A673 (cell line): ENCODE measurements at regions not wholly inside any gene's neighbourhood (a gene's known extent, or its start where the extent isn't known, plus 50 kb on each side); places are given as distances from the start of the nearest gene placed in this dataset.

Source experiments
- BruUV-seq: library from RNA; stranded (reverse); fragments of 400-500 nt; replicated peaks from 2 replicates; lab custom pipeline; 2021; lab: Mats Ljungman, UMichigan
- CTCF ChIA-PET: fragments of 300-600 bp; sonication (Branson Sonifier 250); formaldehyde crosslinking; loops from one replicate; lab custom pipeline; 2022; ENCODE audit warnings: antibody characterized with exemption; lab: Charles Lee
- POLR2A ChIA-PET: fragments of 300-600 bp; sonication (Branson Sonifier 250); formaldehyde crosslinking; loops from one replicate; lab custom pipeline; 2022; ENCODE audit warnings: antibody characterized with exemption; ENCODE audit not compliant: low non-redundant PET; lab: Charles Lee
- DNase-seq: peaks from one replicate; pipeline ENCODE4 v3.0.0-alpha.2; 2015; ENCODE audit warnings: low spot score
- H3K27ac ChIP-seq: fragments of 200-600 bp; sonication (generic); 2 replicates; pipeline ENCODE4 v1.5.1; 2016; ENCODE audit warnings: mixed run types, low read depth, mild to moderate bottlenecking, mixed read lengths, antibody characterized with exemption, low read length; ENCODE audit not compliant: poor library complexity, severe bottlenecking
- H3K27me3 ChIP-seq: fragments of 200-600 bp; sonication (generic); replicated peaks from 2 replicates; pipeline ENCODE4 v1.6.1; 2017; ENCODE audit warnings: mixed run types, low read depth, mild to moderate bottlenecking, mixed read lengths, antibody characterized with exemption, low read length; ENCODE audit not compliant: insufficient read depth, poor library complexity
- H3K36me3 ChIP-seq: fragments of 200-600 bp; sonication (generic); 2 replicates; pipeline ENCODE4 v1.6.1; 2016; ENCODE audit warnings: mixed run types, mild to moderate bottlenecking, mixed read lengths, antibody characterized with exemption, low read length; ENCODE audit not compliant: insufficient read depth, poor library complexity, severe bottlenecking
- H3K4me1 ChIP-seq: fragments of 200-600 bp; sonication (generic); 2 replicates; pipeline ENCODE4 v1.6.1; 2017; ENCODE audit warnings: mixed run types, mild to moderate bottlenecking, mixed read lengths, antibody characterized with exemption, low read length; ENCODE audit not compliant: insufficient read depth, poor library complexity, severe bottlenecking
- H3K4me3 ChIP-seq: fragments of 200-600 bp; sonication (generic); 2 replicates; pipeline ENCODE4 v1.5.1; 2016; ENCODE audit warnings: low read depth, mixed run types, mild to moderate bottlenecking, mixed read lengths, low read length; ENCODE audit not compliant: poor library complexity, severe bottlenecking
- H3K9me3 ChIP-seq: fragments of 200-600 bp; sonication (generic); 2 replicates; pipeline ENCODE4 v1.6.1; 2016; ENCODE audit warnings: mixed run types, low read depth, mild to moderate bottlenecking, mixed read lengths, antibody characterized with exemption, low read length; ENCODE audit not compliant: poor library complexity, severe bottlenecking
- EZH2 ChIP-seq: fragments of 200-600 bp; sonication (generic); IDR thresholded peaks from 2 replicates; pipeline ENCODE4 v1.6.1; 2017; ENCODE audit warnings: borderline replicate concordance, low read depth, mild to moderate bottlenecking, mixed read lengths, antibody characterized with exemption, low read length; ENCODE audit not compliant: poor library complexity, severe bottlenecking
- intact Hi-C: fragments of 100-400 bp; cut with micrococcal nuclease; formaldehyde crosslinking; loops from one replicate; pipeline ENCODE4 v1.10.0; 2022; ENCODE audit not compliant: unreplicated experiment
- TF ChIP-seq, protein P1 (sequence below): fragments of 300-800, 200-600 bp; sonication (generic); conservative IDR thresholded peaks from 2 replicates; pipeline ENCODE4 v1.5.1; 2017; ENCODE audit warnings: low read depth, mild to moderate bottlenecking, antibody characterized with exemption, low read length, moderate library complexity, mixed read lengths

DNA sequence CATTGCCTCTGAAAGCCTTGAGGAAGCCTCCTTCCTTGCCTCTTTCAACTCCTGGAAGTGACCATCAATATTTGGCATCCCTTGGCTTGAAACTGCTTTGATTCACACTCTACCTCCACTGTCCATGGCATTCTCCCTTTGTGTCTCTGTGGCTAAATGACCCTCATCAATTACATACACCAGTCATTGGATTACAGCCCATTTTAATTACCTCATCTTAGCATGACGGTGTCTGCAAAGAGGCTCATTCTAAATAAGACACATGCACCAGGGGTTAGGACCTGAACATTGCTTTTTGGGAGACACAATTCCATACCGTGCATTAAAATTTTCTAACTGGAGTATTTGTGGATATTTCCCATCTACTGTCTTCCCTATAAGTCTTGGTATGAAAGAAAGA, 60.7 kb upstream of the FAM9A start:
- Histone ChIP-seq H3K4me1 (no peaks in the 10 kb centered on the region), H3K9me3 (no peaks in the 10 kb centered on the region), H3K27me3 (no peaks in the 10 kb centered on the region), H3K36me3 (no peaks in the 10 kb centered on the region), H3K4me3 (no peak overlapping the region), H3K27ac (no peak overlapping the region)
- POLR2A ChIA-PET: no interaction called here
- intact Hi-C loops: no loop called here
- BruUV-seq: no TSS peak
- TF ChIP-seq, protein P1, sequence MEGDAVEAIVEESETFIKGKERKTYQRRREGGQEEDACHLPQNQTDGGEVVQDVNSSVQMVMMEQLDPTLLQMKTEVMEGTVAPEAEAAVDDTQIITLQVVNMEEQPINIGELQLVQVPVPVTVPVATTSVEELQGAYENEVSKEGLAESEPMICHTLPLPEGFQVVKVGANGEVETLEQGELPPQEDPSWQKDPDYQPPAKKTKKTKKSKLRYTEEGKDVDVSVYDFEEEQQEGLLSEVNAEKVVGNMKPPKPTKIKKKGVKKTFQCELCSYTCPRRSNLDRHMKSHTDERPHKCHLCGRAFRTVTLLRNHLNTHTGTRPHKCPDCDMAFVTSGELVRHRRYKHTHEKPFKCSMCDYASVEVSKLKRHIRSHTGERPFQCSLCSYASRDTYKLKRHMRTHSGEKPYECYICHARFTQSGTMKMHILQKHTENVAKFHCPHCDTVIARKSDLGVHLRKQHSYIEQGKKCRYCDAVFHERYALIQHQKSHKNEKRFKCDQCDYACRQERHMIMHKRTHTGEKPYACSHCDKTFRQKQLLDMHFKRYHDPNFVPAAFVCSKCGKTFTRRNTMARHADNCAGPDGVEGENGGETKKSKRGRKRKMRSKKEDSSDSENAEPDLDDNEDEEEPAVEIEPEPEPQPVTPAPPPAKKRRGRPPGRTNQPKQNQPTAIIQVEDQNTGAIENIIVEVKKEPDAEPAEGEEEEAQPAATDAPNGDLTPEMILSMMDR: no peak
- TF ChIP-seq EZH2: no peak
- no peak for DNase-seq
- CTCF ChIA-PET: no interaction called here

DNA sequence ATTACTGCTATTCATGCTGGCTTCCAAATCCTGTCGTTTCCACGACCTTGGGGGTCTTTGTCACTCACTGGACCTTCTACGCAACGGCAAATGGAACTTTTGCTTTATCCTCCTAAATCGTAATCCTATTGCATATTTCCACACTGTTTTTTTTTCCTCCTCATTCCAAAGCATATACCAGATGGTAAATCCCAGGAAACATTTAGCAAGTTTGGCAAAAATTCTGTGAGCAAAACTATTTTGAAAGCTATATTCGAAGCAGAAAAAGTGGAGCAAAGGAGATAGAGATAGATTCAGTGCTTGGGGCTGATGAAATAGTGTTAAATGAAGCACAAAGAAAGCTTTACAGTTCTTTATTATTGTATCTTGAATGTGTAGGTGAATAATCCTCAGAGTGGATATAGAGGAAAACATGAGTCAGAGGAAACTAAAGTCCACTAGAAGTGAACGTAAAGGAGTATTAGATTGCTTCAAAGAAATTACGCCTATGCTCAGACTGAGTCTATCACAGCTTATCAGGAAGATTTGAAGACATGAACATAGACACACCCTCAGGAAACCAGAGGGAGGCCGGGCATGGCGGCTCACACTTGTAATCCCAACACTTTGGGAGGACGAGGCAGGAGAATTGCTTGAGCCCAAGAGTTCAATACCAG, 50.2 kb upstream of the FAM9A start:
- no peak for DNase-seq
- BruUV-seq: no TSS peak
- H3K4me1 ChIP-seq: no peaks in the 10 kb centered on the region
- no peak for TF ChIP-seq EZH2
- TF ChIP-seq, protein P1: no peak
- no peaks in the 10 kb centered on the region for H3K27me3 ChIP-seq
- H3K9me3 ChIP-seq: no peaks in the 10 kb centered on the region
- ChIA-PET CTCF (no interaction called here), POLR2A (no interaction called here)
- no peak overlapping the region for H3K27ac ChIP-seq
- H3K4me3 ChIP-seq: no peak overlapping the region
- intact Hi-C loops: no loop called here
- H3K36me3 ChIP-seq: no peaks in the 10 kb centered on the region
